ENCODE measurements at regions not wholly inside any gene's neighbourhood (a gene's known extent, or its start where the extent isn't known, plus 50 kb on each side); places are given as distances from the start of the nearest gene placed in this dataset.

DNA sequence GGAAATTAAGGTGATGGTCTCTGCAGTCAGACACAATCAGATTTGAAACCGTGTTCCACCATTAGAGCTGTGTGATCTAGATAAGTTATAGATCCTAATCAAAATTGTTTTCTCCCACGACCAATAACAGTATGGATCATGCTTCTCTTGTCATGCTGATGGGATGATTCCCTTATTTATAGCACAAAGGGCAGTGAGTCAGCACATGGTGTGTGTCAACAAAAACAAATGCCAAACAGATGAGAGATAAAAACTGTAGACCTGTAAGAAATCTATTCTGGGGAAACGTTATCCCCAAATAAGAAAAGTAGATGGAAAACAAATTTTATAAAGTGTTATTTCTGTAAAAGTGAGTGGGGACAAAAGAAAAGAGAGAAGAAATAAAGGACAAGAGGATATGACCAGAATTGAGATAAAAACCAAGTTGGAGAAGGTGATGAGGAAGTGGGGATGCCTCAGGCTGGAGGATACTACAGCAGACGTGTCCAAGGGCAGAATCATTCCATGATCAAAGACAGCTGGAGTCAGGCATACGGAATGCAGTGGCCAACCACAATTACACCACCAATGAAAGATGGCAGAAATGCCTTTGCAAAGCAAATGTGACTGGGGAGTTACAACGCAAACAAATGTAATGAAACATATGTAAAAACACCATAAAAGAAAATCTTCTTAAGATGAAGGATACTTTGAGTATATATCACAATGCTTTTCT, 377.8 kb upstream of the PRKX start:
- no peak overlapping the region for H3K4me2 ChIP-seq (ENCODE audit: control insufficient read depth, extremely low read depth, insufficient read depth, low read depth, low read length)
- no peaks in the 10 kb centered on the region for H3K9me1 ChIP-seq (ENCODE audit: control insufficient read depth, extremely low read depth, insufficient read depth, low read length)
- TF ChIP-seq EZH2 (IDR thresholded peaks at IDR 0.05; ENCODE audit: low read length), result no peak
- no peak for TF ChIP-seq CTCF (optimal IDR thresholded peaks at IDR 0.05 in 1 of 3, IDR thresholded peaks at IDR 0.05 in 1 of 3, conservative IDR thresholded peaks at IDR 0.05 in 1 of 3; ENCODE audit: extremely low read depth in 1 of 3, insufficient read depth in 2 of 3, low read length in 3 of 3)
- H3K27me3 ChIP-seq (ENCODE audit: control insufficient read depth, extremely low read depth, insufficient read depth, low read length), result no peaks in the 10 kb centered on the region
- H3K79me2 ChIP-seq (ENCODE audit: control insufficient read depth, insufficient read depth, low read length), result no peaks in the 10 kb centered on the region
- H3K36me3 ChIP-seq (ENCODE audit: control insufficient read depth in 2 of 2, extremely low read depth in 1 of 2, insufficient read depth in 2 of 2, low read length in 2 of 2), result no peaks in the 10 kb centered on the region
- H3K9me3 ChIP-seq (ENCODE audit: control insufficient read depth, low read depth, low read length), result no peaks in the 10 kb centered on the region
- H3K9ac ChIP-seq (ENCODE audit: control insufficient read depth, extremely low read depth, insufficient read depth, low read length), result no peak overlapping the region
- no peak overlapping the region for H3K27ac ChIP-seq (ENCODE audit: control insufficient read depth, insufficient read depth, low read length)
- no peaks in the 10 kb centered on the region for H3K4me1 ChIP-seq (ENCODE audit: control insufficient read depth, extremely low read depth, insufficient read depth, low read length)
- DNase-seq (ENCODE audit: low read depth, low spot score) (no peak), FAIRE-seq (no peak)
- no peak overlapping the region for H2AFZ ChIP-seq (ENCODE audit: control insufficient read depth, low read length)
- dilution Hi-C loops (cut with MboI; ENCODE audit: extremely low pct_ligation_motif_present, low sequenced_read_pairs), result no loop called here
- no peak overlapping the region for H3K4me3 ChIP-seq (ENCODE audit: control insufficient read depth in 2 of 3, extremely low read depth in 1 of 3, insufficient read depth in 2 of 3, low read depth in 1 of 3, low read length in 3 of 3)
- H4K20me1 ChIP-seq (ENCODE audit: control insufficient read depth, extremely low read depth, insufficient read depth, low read length), result no peaks in the 10 kb centered on the region

- dilution Hi-C loops (cut with MboI; ENCODE audit: extremely low pct_ligation_motif_present, low sequenced_read_pairs), result no loop called here
- Histone ChIP-seq H3K27ac (ENCODE audit: control insufficient read depth, insufficient read depth, low read length) (no peak overlapping the region), H3K79me2 (ENCODE audit: control insufficient read depth, insufficient read depth, low read length) (no peaks in the 10 kb centered on the region), H3K9me3 (ENCODE audit: control insufficient read depth, low read depth, low read length) (no peaks in the 10 kb centered on the region), H3K9me1 (ENCODE audit: control insufficient read depth, extremely low read depth, insufficient read depth, low read length) (no peaks in the 10 kb centered on the region), H3K36me3 (ENCODE audit: control insufficient read depth in 2 of 2, extremely low read depth in 1 of 2, insufficient read depth in 2 of 2, low read length in 2 of 2) (no peaks in the 10 kb centered on the region), H4K20me1 (ENCODE audit: control insufficient read depth, extremely low read depth, insufficient read depth, low read length) (no peaks in the 10 kb centered on the region), H3K4me3 (ENCODE audit: control insufficient read depth in 2 of 3, extremely low read depth in 1 of 3, insufficient read depth in 2 of 3, low read depth in 1 of 3, low read length in 3 of 3) (no peak overlapping the region), H2AFZ (ENCODE audit: control insufficient read depth, low read length) (no peak overlapping the region), H3K4me2 (ENCODE audit: control insufficient read depth, extremely low read depth, insufficient read depth, low read depth, low read length) (no peak overlapping the region), H3K9ac (ENCODE audit: control insufficient read depth, extremely low read depth, insufficient read depth, low read length) (no peak overlapping the region), H3K4me1 (ENCODE audit: control insufficient read depth, extremely low read depth, insufficient read depth, low read length) (no peaks in the 10 kb centered on the region), H3K27me3 (ENCODE audit: control insufficient read depth, extremely low read depth, insufficient read depth, low read length) (no peaks in the 10 kb centered on the region)
- DNase-seq (ENCODE audit: low read depth, low spot score), result no peak
- TF ChIP-seq EZH2 (IDR thresholded peaks at IDR 0.05; ENCODE audit: low read length) (no peak), CTCF (optimal IDR thresholded peaks at IDR 0.05 in 1 of 3, IDR thresholded peaks at IDR 0.05 in 1 of 3, conservative IDR thresholded peaks at IDR 0.05 in 1 of 3; ENCODE audit: extremely low read depth in 1 of 3, insufficient read depth in 2 of 3, low read length in 3 of 3) (no peak)
- FAIRE-seq, result no peak
These were observed 346.4 kb upstream of the PRKX start for GRCh38 chrX:4059893-4060292.
